OCI-LY3 (cell line): ENCODE measurements at regions not wholly inside any gene's neighbourhood (a gene's known extent, or its start where the extent isn't known, plus 50 kb on each side); places are given as distances from the start of the nearest gene placed in this dataset.

Experiments
- EZH2phosphoT487 ChIP-seq: fragments of 200-600 bp; shearing (Covaris generic); IDR thresholded peaks from 2 replicates; pipeline ENCODE4 v1.6.1; 2018; ENCODE audit warnings: antibody characterized with exemption, mixed run types, low read depth
- TF ChIP-seq, protein P1 (sequence below): fragments of 200-600, 300-600 bp; sonication (generic); IDR thresholded peaks from 2 replicates; pipeline ENCODE4 v1.5.1; 2014; ENCODE audit warnings: antibody characterized with exemption, low read length, low read depth

DNA sequence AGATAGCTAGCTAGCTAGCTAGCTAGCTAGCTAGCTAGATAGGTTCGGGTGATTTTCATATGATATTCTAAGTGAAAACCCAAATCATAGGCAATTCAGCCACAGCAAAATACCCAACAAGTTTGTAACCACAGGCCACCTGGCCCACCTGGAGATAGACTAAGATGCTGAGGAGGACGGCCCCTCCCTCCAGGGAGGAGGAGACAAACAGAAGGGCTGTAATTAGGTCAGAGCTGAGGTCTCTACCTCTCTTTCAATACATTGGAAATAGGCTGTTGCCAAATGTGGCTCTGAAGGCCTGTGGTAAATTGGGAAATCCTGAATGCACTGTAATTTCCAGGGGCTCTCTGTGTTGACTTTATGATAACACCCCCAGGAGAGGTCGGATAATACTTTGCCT, 382.2 kb downstream of the FGF9 start:
- TF ChIP-seq, protein P1, sequence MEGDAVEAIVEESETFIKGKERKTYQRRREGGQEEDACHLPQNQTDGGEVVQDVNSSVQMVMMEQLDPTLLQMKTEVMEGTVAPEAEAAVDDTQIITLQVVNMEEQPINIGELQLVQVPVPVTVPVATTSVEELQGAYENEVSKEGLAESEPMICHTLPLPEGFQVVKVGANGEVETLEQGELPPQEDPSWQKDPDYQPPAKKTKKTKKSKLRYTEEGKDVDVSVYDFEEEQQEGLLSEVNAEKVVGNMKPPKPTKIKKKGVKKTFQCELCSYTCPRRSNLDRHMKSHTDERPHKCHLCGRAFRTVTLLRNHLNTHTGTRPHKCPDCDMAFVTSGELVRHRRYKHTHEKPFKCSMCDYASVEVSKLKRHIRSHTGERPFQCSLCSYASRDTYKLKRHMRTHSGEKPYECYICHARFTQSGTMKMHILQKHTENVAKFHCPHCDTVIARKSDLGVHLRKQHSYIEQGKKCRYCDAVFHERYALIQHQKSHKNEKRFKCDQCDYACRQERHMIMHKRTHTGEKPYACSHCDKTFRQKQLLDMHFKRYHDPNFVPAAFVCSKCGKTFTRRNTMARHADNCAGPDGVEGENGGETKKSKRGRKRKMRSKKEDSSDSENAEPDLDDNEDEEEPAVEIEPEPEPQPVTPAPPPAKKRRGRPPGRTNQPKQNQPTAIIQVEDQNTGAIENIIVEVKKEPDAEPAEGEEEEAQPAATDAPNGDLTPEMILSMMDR, result no peak
- no peak for TF ChIP-seq EZH2phosphoT487
